Karpas-422 (cell line): ENCODE measurements at regions not wholly inside any gene's neighbourhood (a gene's known extent, or its start where the extent isn't known, plus 50 kb on each side); places are given as distances from the start of the nearest gene placed in this dataset.

ENCODE experiments used
- DNase-seq: peaks from one replicate; pipeline ENCODE4 v3.0.0-alpha.2; 2015
- H2AFZ ChIP-seq: fragments of 200-600 bp; sonication (generic); 2 replicates; pipeline ENCODE4 v1.6.1; 2014; ENCODE audit warnings: antibody characterized with exemption, low read length, mixed read lengths
- H3K27ac ChIP-seq: fragments of 200-600 bp; sonication (generic); 2 replicates; pipeline ENCODE4 v1.5.1; 2014; ENCODE audit warnings: mild to moderate bottlenecking, low read length, moderate library complexity
- H3K27me3 ChIP-seq: fragments of 200-600 bp; sonication (generic); 2 replicates; pipeline ENCODE4 v1.6.1; 2014; ENCODE audit warnings: low read length, mixed read lengths
- H3K36me3 ChIP-seq: fragments of 200-600 bp; sonication (generic); 2 replicates; pipeline ENCODE4 v1.6.1; 2014; ENCODE audit warnings: low read length, mixed read lengths; ENCODE audit not compliant: insufficient read depth
- H3K4me1 ChIP-seq: fragments of 200-600 bp; sonication (generic); 2 replicates; pipeline ENCODE4 v1.6.1; 2014; ENCODE audit warnings: mild to moderate bottlenecking, low read length, mixed read lengths
- H3K4me2 ChIP-seq: fragments of 200-600 bp; sonication (generic); 2 replicates; pipeline ENCODE4 v1.6.1; 2014; ENCODE audit warnings: low read length, low read depth, mild to moderate bottlenecking; ENCODE audit not compliant: poor library complexity, severe bottlenecking
- H3K4me3 ChIP-seq: fragments of 200-600 bp; sonication (generic); 2 replicates; pipeline ENCODE4 v1.5.1; 2014; ENCODE audit warnings: mild to moderate bottlenecking, antibody characterized with exemption, low read length, mixed read lengths
- H3K79me2 ChIP-seq: fragments of 200-600 bp; sonication (generic); 2 replicates; pipeline ENCODE4 v1.6.1; 2014; ENCODE audit warnings: mild to moderate bottlenecking, low read length, mixed read lengths
- H3K9ac ChIP-seq: fragments of 200-600 bp; sonication (generic); 2 replicates; pipeline ENCODE4 v1.6.0; 2014; ENCODE audit warnings: low read length
- H3K9me2 ChIP-seq: fragments of 200-600 bp; sonication (generic), shearing (Covaris generic); replicated peaks from 2 replicates; pipeline ENCODE4 v1.6.0; 2014; ENCODE audit warnings: mild to moderate bottlenecking, low read length, moderate library complexity; ENCODE audit not compliant: insufficient read depth
- H3K9me3 ChIP-seq: fragments of 300-700, 200-600 bp; sonication (generic); 2 replicates; pipeline ENCODE4 v1.6.1; 2014; ENCODE audit warnings: low read length, mixed read lengths
- H4K20me1 ChIP-seq: fragments of 200-600 bp; sonication (generic); 2 replicates; pipeline ENCODE4 v1.6.1; 2014; ENCODE audit warnings: mild to moderate bottlenecking, antibody characterized with exemption, low read length, low read depth; ENCODE audit not compliant: insufficient read depth

- no peaks in the 10 kb centered on the region for H3K27me3 ChIP-seq
- H3K9me2 ChIP-seq: no peaks in the 10 kb centered on the region
- H3K4me2 ChIP-seq: no peak overlapping the region
- H3K79me2 ChIP-seq: no peaks in the 10 kb centered on the region
- no peak overlapping the region for H3K27ac ChIP-seq
- H3K4me1 ChIP-seq: no peaks in the 10 kb centered on the region
- H3K4me3 ChIP-seq: no peak overlapping the region
- H3K36me3 ChIP-seq: no peaks in the 10 kb centered on the region
- no peak overlapping the region for H2AFZ ChIP-seq
- no peaks in the 10 kb centered on the region for H3K9me3 ChIP-seq
- DNase-seq: no peak
- no peaks in the 10 kb centered on the region for H4K20me1 ChIP-seq
- H3K9ac ChIP-seq: no peak overlapping the region
Observed at GRCh38 chr2:239760596-239760995, 264.5 kb downstream of the NDUFA10 start.

- H3K4me1 ChIP-seq: no peaks in the 10 kb centered on the region
- no peaks in the 10 kb centered on the region for H3K79me2 ChIP-seq
- H3K4me2 ChIP-seq: no peak overlapping the region
Observed at GRCh38 chr2:239758279-239758877, 266.8 kb downstream of the NDUFA10 start.

GRCh38 chr2:239756790-239757760 lies 268.1 kb downstream of the NDUFA10 start:
- no peak overlapping the region for H2AFZ ChIP-seq
- H3K9ac ChIP-seq: no peak overlapping the region
- no peaks in the 10 kb centered on the region for H3K4me1 ChIP-seq
- H3K36me3 ChIP-seq: no peaks in the 10 kb centered on the region
- H3K27me3 ChIP-seq: no peaks in the 10 kb centered on the region
- no peak for DNase-seq
- no peak overlapping the region for H3K4me3 ChIP-seq
- no peak overlapping the region for H3K27ac ChIP-seq
- H3K9me3 ChIP-seq: no peaks in the 10 kb centered on the region
- no peaks in the 10 kb centered on the region for H3K9me2 ChIP-seq
- no peak overlapping the region for H3K4me2 ChIP-seq
- H4K20me1 ChIP-seq: no peaks in the 10 kb centered on the region
- no peaks in the 10 kb centered on the region for H3K79me2 ChIP-seq

More at GRCh38 chr2:239758279-239758877, 266.8 kb downstream of the NDUFA10 start:
- no peaks in the 10 kb centered on the region for H3K9me2 ChIP-seq
- H2AFZ ChIP-seq: no peak overlapping the region
- no peaks in the 10 kb centered on the region for H3K36me3 ChIP-seq
- no peak overlapping the region for H3K4me3 ChIP-seq
- H4K20me1 ChIP-seq: no peaks in the 10 kb centered on the region
- H3K9me3 ChIP-seq: no peaks in the 10 kb centered on the region
- no peaks in the 10 kb centered on the region for H3K27me3 ChIP-seq
- DNase-seq: no peak
- no peak overlapping the region for H3K27ac ChIP-seq
- no peak overlapping the region for H3K9ac ChIP-seq

GRCh38 chr2:239756031-239756789 lies 268.9 kb downstream of the NDUFA10 start:
- Histone ChIP-seq H3K27ac (no peak overlapping the region), H3K4me3 (no peak overlapping the region), H3K9me2 (no peaks in the 10 kb centered on the region), H4K20me1 (no peaks in the 10 kb centered on the region), H3K4me1 (no peaks in the 10 kb centered on the region), H3K9ac (no peak overlapping the region), H3K36me3 (no peaks in the 10 kb centered on the region), H3K27me3 (no peaks in the 10 kb centered on the region), H3K79me2 (no peaks in the 10 kb centered on the region), H3K9me3 (no peaks in the 10 kb centered on the region), H2AFZ (no peak overlapping the region), H3K4me2 (no peak overlapping the region)
- no peak for DNase-seq

- Histone ChIP-seq H2AFZ (no peak overlapping the region), H3K27ac (no peak overlapping the region)
Observed at GRCh38 chr2:239753401-239753837, 271.7 kb downstream of the NDUFA10 start.

GRCh38 chr2:239752951-239753350 lies 272.2 kb downstream of the NDUFA10 start:
- no peak overlapping the region for H3K27ac ChIP-seq
- no peak for DNase-seq
- no peak overlapping the region for H3K9ac ChIP-seq
- H3K4me3 ChIP-seq: no peak overlapping the region
- H3K36me3 ChIP-seq: no peaks in the 10 kb centered on the region
- H3K4me2 ChIP-seq: no peak overlapping the region
- no peaks in the 10 kb centered on the region for H3K9me3 ChIP-seq
- no peaks in the 10 kb centered on the region for H3K9me2 ChIP-seq
- no peaks in the 10 kb centered on the region for H4K20me1 ChIP-seq
- H3K4me1 ChIP-seq: no peaks in the 10 kb centered on the region
- no peaks in the 10 kb centered on the region for H3K27me3 ChIP-seq
- no peak overlapping the region for H2AFZ ChIP-seq
- no peaks in the 10 kb centered on the region for H3K79me2 ChIP-seq

More at GRCh38 chr2:239753401-239753837, 271.7 kb downstream of the NDUFA10 start:
- H3K9me2 ChIP-seq: no peaks in the 10 kb centered on the region
- no peak overlapping the region for H3K4me3 ChIP-seq
- no peaks in the 10 kb centered on the region for H3K9me3 ChIP-seq
- H4K20me1 ChIP-seq: no peaks in the 10 kb centered on the region
- no peak overlapping the region for H3K4me2 ChIP-seq
- no peaks in the 10 kb centered on the region for H3K36me3 ChIP-seq
- no peaks in the 10 kb centered on the region for H3K4me1 ChIP-seq
- no peaks in the 10 kb centered on the region for H3K27me3 ChIP-seq
- DNase-seq: no peak
- no peaks in the 10 kb centered on the region for H3K79me2 ChIP-seq
- no peak overlapping the region for H3K9ac ChIP-seq

GRCh38 chr2:239751679-239752355 lies 273.3 kb downstream of the NDUFA10 start:
- no peak overlapping the region for H3K4me2 ChIP-seq
- H3K9me2 ChIP-seq: no peaks in the 10 kb centered on the region
- H2AFZ ChIP-seq: no peak overlapping the region
- H3K36me3 ChIP-seq: no peaks in the 10 kb centered on the region
- no peaks in the 10 kb centered on the region for H3K79me2 ChIP-seq
- no peak overlapping the region for H3K9ac ChIP-seq
- no peaks in the 10 kb centered on the region for H3K27me3 ChIP-seq
- no peaks in the 10 kb centered on the region for H3K4me1 ChIP-seq
- DNase-seq: no peak
- no peaks in the 10 kb centered on the region for H4K20me1 ChIP-seq
- H3K4me3 ChIP-seq: no peak overlapping the region
- no peak overlapping the region for H3K27ac ChIP-seq
- H3K9me3 ChIP-seq: no peaks in the 10 kb centered on the region
